Fibroblast of the aortic adventitia (primary cell): ENCODE measurements at regions not wholly inside any gene's neighbourhood (a gene's known extent, or its start where the extent isn't known, plus 50 kb on each side); places are given as distances from the start of the nearest gene placed in this dataset. TPM values are rescaled to one million over a fixed set of nuclear protein-coding genes. Genes with fewer than 3 reads are reported as not detected.

ENCODE experiments used
- DNase-seq: peaks from one replicate; pipeline ENCODE4 v3.0.0-alpha.2; 2010; ENCODE audit warnings: low read depth
- H3K4me3 ChIP-seq: 2 replicates; pipeline ENCODE4 v1.5.1; 2011; ENCODE audit warnings: low read depth, mild to moderate bottlenecking, control low read depth, low read length, moderate library complexity
- CTCF ChIP-seq: IDR thresholded peaks from 2 replicates; pipeline ENCODE4 v1.5.1; 2011; ENCODE audit warnings: mild to moderate bottlenecking, low read length, control low read depth, inconsistent platforms; ENCODE audit not compliant: insufficient read depth
- small RNA-seq: library from RNA; depleted of rRNA; stranded (forward); fragments of <200 nt; gene quantifications from one replicate; pipeline ENCODE3, GENCODE V24; 2012

GRCh38 chr1:39151267-39151666, 53.2 kb upstream of the MACF1 start:
- DNase-seq, result no peak
- no peak for TF ChIP-seq CTCF
- no peak overlapping the region for H3K4me3 ChIP-seq

GRCh38 chr1:39152923-39153322, 51.6 kb upstream of the MACF1 start:
- no peak for TF ChIP-seq CTCF
- DNase-seq, result no peak
- no peak overlapping the region for H3K4me3 ChIP-seq

- TF ChIP-seq CTCF, result no peak
- H3K4me3 ChIP-seq, result no peak overlapping the region
- no peak for DNase-seq
These were observed 50.8 kb upstream of the MACF1 start for GRCh38 chr1:39153684-39154083.

- no peak overlapping the region for H3K4me3 ChIP-seq
- peak; percentile 96 for DNase-seq
- no peak for TF ChIP-seq CTCF
These were observed 49.7 kb upstream of the MACF1 start for GRCh38 chr1:39154553-39155421.

Small RNA genes lying in the stretch of these regions (small RNA-seq; reads per million reads assigned to genes)
- gene RNA5SP44 (1.4 reads per million, percentile 52 among the genes with 10 or more reads in this experiment), gene RNU6-608P (not detected)
